Right atrium auricular region (tissue), 2 donors: ENCODE measurements at regions not wholly inside any gene's neighbourhood (a gene's known extent, or its start where the extent isn't known, plus 50 kb on each side); places are given as distances from the start of the nearest gene placed in this dataset.

Experiments
- DNase-seq: peaks from one replicate; pipeline ENCODE4 v3.0.0-alpha.2; 2019; ENCODE audit warnings: low spot score
- H3K27ac ChIP-seq, 2 donors: fragments of 200-600 bp; sonication (generic); 1 replicate in 1 of 2; 2 replicates in 1 of 2; pipeline ENCODE4 v1.5.1; 2016 to 2019
- H3K27me3 ChIP-seq, 2 donors: fragments of 200-600 bp; sonication (generic); one replicate each; pipeline versions ENCODE4 v1.5.1 to v1.6.0; 2017 to 2019
- H3K36me3 ChIP-seq: fragments of 200-600 bp; sonication (generic); one replicate; pipeline ENCODE4 v1.5.1; 2016
- H3K4me1 ChIP-seq, 2 donors: fragments of 200-600 bp; sonication (generic); one replicate each; pipeline versions ENCODE4 v1.5.1 to v1.6.0; 2017 to 2019
- H3K4me3 ChIP-seq, 2 donors: fragments of 200-600 bp; sonication (generic); 1 replicate in 1 of 2; 2 replicates in 1 of 2; pipeline ENCODE4 v1.5.1; 2017 to 2019; ENCODE audit warnings: mild to moderate bottlenecking in 1 of 2, moderate library complexity in 1 of 2
- H3K9me3 ChIP-seq, 2 donors: fragments of 200-600 bp; sonication (generic); one replicate each; pipeline ENCODE4 v1.5.1; 2019
- CTCF ChIP-seq, 2 donors: fragments of 200-600 bp; sonication (generic); IDR thresholded peaks; one replicate each; pipeline ENCODE4 v1.5.1; 2019; ENCODE audit warnings: antibody characterized with exemption in 2 of 2

GRCh38 chr20:50399917-50400704, 110.1 kb upstream of the PTPN1 start:
- Histone ChIP-seq H3K9me3 (no peaks in the 10 kb centered on the region), H3K4me3 (no peak overlapping the region), H3K4me1 (peaks cover 3 to 60% of the 10 kb centered on the region in 2 donors), H3K27me3 (no peaks in the 10 kb centered on the region), H3K36me3 (no peaks in the 10 kb centered on the region), H3K27ac (peak overlapping the region; percentile 92)
- no peak for DNase-seq
- peak in 1 of 2 donors; percentile 52 for TF ChIP-seq CTCF (IDR thresholded peaks at IDR 0.05)

GRCh38 chr20:50400705-50401586, 109.2 kb upstream of the PTPN1 start:
- TF ChIP-seq CTCF (IDR thresholded peaks at IDR 0.05), result no peak
- H3K4me3 ChIP-seq, result no peak overlapping the region
- H3K27ac ChIP-seq, result peak overlapping the region; percentile 92
- no peaks in the 10 kb centered on the region for H3K36me3 ChIP-seq
- DNase-seq, result no peak
- peaks cover 3 to 61% of the 10 kb centered on the region in 2 donors for H3K4me1 ChIP-seq
- no peaks in the 10 kb centered on the region for H3K27me3 ChIP-seq
- H3K9me3 ChIP-seq, result no peaks in the 10 kb centered on the region

GRCh38 chr20:50401587-50402418, 108.4 kb upstream of the PTPN1 start:
- DNase-seq, result no peak
- peaks cover 3 to 57% of the 10 kb centered on the region in 2 donors for H3K4me1 ChIP-seq
- no peaks in the 10 kb centered on the region for H3K9me3 ChIP-seq

GRCh38 chr20:50403565-50404418, 106.4 kb upstream of the PTPN1 start:
- no peak for DNase-seq
- TF ChIP-seq CTCF (IDR thresholded peaks at IDR 0.05), result no peak
- Histone ChIP-seq H3K27ac (peak overlapping the region; percentile 64 to 92), H3K4me1 (peaks cover 3 to 60% of the 10 kb centered on the region in 2 donors), H3K4me3 (no peak overlapping the region), H3K9me3 (no peaks in the 10 kb centered on the region), H3K36me3 (no peaks in the 10 kb centered on the region), H3K27me3 (no peaks in the 10 kb centered on the region)

More at GRCh38 chr20:50401587-50402418, 108.4 kb upstream of the PTPN1 start:
- Histone ChIP-seq H3K4me3 (no peak overlapping the region), H3K27me3 (no peaks in the 10 kb centered on the region), H3K36me3 (no peaks in the 10 kb centered on the region), H3K27ac (peak overlapping the region; percentile 92)
- TF ChIP-seq CTCF (IDR thresholded peaks at IDR 0.05), result no peak
